Hematopoietic multipotent progenitor cell treated with erythropoietin and hydrocortisone succinate and interleukin-3 and kit ligand, for 8 days (in vitro differentiated cells): ENCODE measurements at regions not wholly inside any gene's neighbourhood (a gene's known extent, or its start where the extent isn't known, plus 50 kb on each side); places are given as distances from the start of the nearest gene placed in this dataset.

Source experiments
- DNase-seq: peaks from one replicate; pipeline ENCODE4 v3.0.0-alpha.2; 2015

GRCh38 chr1:181392613-181393220 is 90.6 kb upstream of the CACNA1E start:
- DNase-seq = no peak

- no peak for DNase-seq
Observed at GRCh38 chr1:181394766-181395165, 88.6 kb upstream of the CACNA1E start.

DNA sequence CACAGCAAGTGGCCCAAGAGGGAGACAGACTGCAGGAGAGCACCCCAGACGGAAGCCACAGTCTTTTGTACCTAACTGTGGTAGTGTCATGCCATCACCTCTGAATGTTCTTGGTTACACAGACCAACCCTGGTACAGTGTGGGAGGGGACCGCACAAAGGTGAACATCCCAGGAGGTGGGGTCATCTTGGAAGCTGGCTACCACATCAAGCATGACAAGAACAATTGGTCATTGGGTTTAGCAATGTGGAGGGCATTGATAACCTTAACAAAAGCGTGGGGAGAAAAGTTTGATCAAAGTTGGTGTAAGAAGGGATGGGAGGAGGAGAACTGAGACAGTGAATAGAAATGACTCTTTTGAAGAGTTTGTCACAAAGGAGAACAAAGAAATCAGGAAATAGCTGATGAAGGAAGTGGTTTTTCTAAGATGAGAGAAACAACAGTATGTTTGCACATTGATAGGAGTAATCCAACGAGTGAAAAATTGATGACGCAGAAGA is 87.1 kb upstream of the CACNA1E start:
- no peak for DNase-seq

DNA sequence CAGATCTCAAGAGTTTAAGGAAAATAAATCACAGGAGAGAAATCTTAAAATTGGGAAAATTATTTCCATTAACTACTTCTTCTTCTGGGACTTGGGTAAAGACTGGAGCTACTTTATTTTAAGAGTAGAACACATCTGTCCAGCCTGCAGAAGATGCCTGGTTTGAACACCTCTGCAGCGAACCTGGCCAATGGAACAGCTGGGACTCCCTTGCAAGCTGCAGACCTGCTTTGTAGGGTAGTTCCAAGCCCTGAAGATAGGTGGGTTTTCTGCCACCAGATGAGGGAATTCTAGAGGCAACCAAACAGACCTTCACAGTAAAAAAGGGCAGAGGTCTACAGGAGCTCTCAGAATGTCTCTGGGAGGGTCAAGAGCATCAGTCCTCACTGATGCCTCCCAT is 86.5 kb upstream of the CACNA1E start:
- DNase-seq = no peak

DNA sequence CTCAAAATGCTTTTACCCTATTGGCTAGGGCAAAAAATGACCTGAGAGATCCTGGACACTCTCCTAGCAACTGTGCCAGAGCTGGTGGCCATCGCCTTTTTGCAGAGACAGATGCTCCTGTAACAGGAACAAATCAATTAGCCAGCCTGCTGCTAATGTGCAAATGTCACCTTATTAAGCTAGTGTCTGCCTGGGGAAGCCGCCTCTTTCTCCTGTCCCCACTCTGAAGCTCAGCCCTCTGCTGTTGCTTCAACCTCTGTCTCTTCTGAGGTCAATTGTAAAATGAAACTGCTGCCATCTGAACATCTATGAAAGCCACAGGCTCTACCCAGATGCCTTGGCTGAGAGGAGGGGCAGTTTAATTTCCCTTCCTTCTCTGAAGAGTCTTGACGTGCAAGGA is 85.5 kb upstream of the CACNA1E start:
- no peak for DNase-seq

GRCh38 chr1:181398544-181398943 is 84.8 kb upstream of the CACNA1E start:
- DNase-seq = no peak

GRCh38 chr1:181405584-181405983 is 77.7 kb upstream of the CACNA1E start:
- DNase-seq = no peak

- no peak for DNase-seq
Observed at GRCh38 chr1:181406989-181407388, 76.3 kb upstream of the CACNA1E start.

DNA sequence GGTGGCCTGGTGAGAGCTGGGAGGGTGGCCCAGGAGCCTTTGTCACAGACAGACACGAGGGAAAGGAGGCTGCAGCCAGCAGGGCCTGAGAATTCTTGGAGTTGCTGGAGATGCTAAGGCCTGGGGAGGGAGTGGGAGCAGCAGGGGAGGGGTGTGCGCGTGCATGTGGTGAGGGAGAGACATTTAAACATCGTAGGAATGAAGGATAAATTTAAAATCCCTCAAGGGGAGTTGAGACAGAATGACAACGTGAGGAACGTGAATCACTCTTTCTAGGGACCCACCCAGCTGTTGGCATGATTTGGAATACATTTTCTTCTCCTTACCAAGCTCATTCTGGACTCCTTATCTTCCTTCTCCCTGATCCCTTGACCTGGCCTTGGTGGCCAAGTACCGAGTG is 73.3 kb upstream of the CACNA1E start:
- no peak for DNase-seq

GRCh38 chr1:181412746-181413145 is 70.6 kb upstream of the CACNA1E start:
- no peak for DNase-seq

DNA sequence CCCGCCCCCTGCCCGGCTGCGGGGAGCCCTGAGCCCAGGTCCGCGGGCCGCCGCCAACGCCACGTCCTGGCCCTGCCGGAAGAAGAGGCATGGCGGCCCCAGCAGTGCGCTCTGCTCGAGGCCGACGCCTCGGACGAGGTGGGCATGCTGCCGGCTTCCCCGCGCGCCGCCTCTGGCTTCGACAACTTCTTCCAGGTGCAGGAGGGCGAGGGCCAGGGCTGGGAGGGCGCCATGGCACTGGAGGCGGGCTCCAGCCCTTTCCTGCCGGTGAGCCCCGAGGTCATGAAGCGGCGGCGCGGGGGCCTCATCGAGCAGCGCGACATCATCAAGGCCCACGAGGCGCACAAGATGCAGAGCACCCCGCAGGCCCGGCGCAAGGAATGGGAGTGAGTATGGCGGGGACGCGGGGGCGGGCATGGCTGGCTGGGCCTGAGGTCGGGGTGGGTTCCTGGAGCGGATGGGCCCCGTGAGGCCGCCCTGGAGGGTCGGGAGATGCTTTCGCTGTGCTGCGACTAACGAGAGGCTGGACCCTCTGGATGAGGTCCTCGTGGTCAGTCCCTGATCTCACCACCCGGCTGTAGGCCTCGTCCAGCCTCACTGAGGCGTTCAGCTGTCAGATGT is 70.0 kb upstream of the CACNA1E start:
- DNase-seq = no peak

DNA sequence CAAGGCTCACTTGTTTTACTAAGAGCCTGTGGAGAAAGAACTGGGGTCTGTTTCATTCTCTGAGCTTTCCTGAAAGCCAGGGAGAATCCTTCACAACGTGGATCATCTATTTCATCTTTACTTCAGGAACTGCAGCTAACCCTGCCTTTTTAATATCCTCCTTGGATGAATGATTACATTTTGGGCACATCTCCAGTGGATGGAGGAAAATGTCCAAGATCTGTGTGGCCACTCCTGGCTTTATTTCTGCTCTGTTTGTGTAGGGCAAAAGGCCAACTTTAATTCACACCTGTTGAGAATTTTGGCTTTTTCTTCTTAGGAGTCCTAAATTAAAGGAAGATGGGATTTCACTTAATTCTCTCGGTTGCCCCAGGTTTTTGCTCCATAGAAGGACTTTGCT is 69.5 kb upstream of the CACNA1E start:
- no peak for DNase-seq

DNA sequence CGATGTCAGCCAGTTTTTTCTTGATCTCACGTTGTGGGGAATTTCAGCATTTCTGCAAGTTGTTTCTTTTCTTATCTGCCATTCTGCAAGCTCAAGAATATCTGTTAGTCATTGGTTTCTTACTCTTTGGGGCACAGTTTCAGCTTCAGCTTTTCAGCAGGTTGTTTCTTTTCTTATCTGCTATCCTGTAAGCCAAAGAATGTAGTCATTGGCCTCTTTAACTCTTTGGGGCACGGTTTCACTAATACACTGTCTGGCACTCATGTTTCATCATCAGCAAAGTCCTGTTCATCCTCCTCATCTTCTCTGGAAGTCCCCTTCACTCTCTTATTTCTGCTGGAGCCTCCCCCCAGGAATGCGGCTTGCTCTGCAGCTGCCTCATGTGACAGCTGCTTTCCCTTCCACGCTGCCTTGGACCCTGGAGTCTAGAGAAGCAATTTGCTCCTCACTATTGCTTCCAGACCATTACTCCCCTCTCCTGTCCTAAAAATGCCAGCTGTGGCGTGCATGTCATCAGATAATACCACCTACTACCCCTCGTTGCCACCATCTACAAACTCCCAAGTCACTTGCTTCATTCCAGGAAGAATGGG is 67.0 kb upstream of the CACNA1E start:
- no peak for DNase-seq

- no peak for DNase-seq
Observed at GRCh38 chr1:181417915-181418314, 65.4 kb upstream of the CACNA1E start.

DNA sequence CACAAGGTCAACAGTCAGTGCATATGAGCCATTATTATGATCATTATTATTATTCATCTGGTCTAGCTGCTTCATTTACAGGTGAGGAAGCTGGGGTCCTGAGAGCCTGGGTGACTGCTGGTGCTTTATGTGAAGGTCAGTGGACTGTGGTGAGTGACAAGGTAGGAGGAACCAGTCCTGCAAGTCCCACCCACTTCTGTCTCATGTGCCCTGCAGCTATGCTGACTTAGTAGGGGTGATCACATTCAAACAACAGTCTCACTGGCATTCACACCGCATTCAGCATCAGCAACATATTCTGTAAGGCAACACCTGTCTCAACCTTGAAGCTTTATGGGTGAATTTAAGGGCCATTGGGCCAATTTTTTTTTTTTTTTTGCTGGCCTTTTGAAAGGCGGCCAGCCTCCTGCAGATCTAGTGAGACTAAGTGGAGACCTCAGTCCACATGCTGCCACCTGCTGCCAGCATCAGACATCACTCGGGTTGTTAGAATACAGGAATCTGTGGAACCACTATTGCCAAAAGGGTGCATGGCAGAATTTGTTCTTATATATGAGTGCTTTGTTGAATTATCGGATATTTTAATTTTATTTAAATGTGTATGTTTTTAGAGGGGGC is 59.9 kb upstream of the CACNA1E start:
- peak; percentile 30 for DNase-seq

GRCh38 chr1:181424786-181425403 is 58.4 kb upstream of the CACNA1E start:
- DNase-seq = peak; percentile 79

GRCh38 chr1:181425566-181425965 is 57.8 kb upstream of the CACNA1E start:
- DNase-seq = no peak

- no peak for DNase-seq
Observed at GRCh38 chr1:181429462-181429861, 53.9 kb upstream of the CACNA1E start.

GRCh38 chr1:181430015-181430885 is 53.1 kb upstream of the CACNA1E start:
- DNase-seq = no peak
